Activated CD4-positive, alpha-beta T cell treated with anti-CD3 and anti-CD28 coated beads, Interleukin-2, amount 50 U/mL, for 48 hours (primary cell): ENCODE measurements at regions not wholly inside any gene's neighbourhood (a gene's known extent, or its start where the extent isn't known, plus 50 kb on each side); places are given as distances from the start of the nearest gene placed in this dataset.

Experiments
- DNase-seq, 2 experiments: peaks; one replicate each; pipeline ENCODE4 v3.0.0-alpha.2; 2020

- no peak for DNase-seq
Measured at GRCh38 chr1:185427264-185427663, 110.2 kb upstream of the IVNS1ABP start.

GRCh38 chr1:185426848-185427247 lies 109.8 kb upstream of the IVNS1ABP start:
- DNase-seq = no peak

GRCh38 chr1:185425163-185425562 lies 108.1 kb upstream of the IVNS1ABP start:
- no peak for DNase-seq

GRCh38 chr1:185421485-185422107 lies 104.6 kb upstream of the IVNS1ABP start:
- DNase-seq = no peak

GRCh38 chr1:185420588-185421081 lies 103.6 kb upstream of the IVNS1ABP start:
- DNase-seq = no peak

GRCh38 chr1:185419718-185420117 lies 102.7 kb upstream of the IVNS1ABP start:
- no peak for DNase-seq

GRCh38 chr1:185418472-185418871 lies 101.4 kb upstream of the IVNS1ABP start:
- no peak for DNase-seq

GRCh38 chr1:185412385-185413087 lies 95.5 kb upstream of the IVNS1ABP start:
- DNase-seq = no peak

- no peak for DNase-seq
Measured at GRCh38 chr1:185409763-185410528, 92.9 kb upstream of the IVNS1ABP start.

- no peak for DNase-seq
Measured at GRCh38 chr1:185409345-185409744, 92.3 kb upstream of the IVNS1ABP start.

GRCh38 chr1:185408700-185409270 lies 91.7 kb upstream of the IVNS1ABP start:
- no peak for DNase-seq

GRCh38 chr1:185406691-185407009 lies 89.6 kb upstream of the IVNS1ABP start:
- DNase-seq = no peak

- DNase-seq = no peak
Measured at GRCh38 chr1:185406006-185406690, 89.1 kb upstream of the IVNS1ABP start.

GRCh38 chr1:185404907-185405568 lies 88.0 kb upstream of the IVNS1ABP start:
- no peak for DNase-seq

GRCh38 chr1:185404291-185404690 lies 87.2 kb upstream of the IVNS1ABP start:
- DNase-seq = no peak

GRCh38 chr1:185402930-185403329 lies 85.9 kb upstream of the IVNS1ABP start:
- DNase-seq = no peak

- no peak for DNase-seq
Measured at GRCh38 chr1:185401019-185401418, 84.0 kb upstream of the IVNS1ABP start.

GRCh38 chr1:185400052-185400451 lies 83.0 kb upstream of the IVNS1ABP start:
- no peak for DNase-seq

- DNase-seq = no peak
Measured at GRCh38 chr1:185398599-185398998, 81.6 kb upstream of the IVNS1ABP start.

GRCh38 chr1:185398022-185398421 lies 81.0 kb upstream of the IVNS1ABP start:
- no peak for DNase-seq

GRCh38 chr1:185397183-185397582 lies 80.1 kb upstream of the IVNS1ABP start:
- no peak for DNase-seq

- DNase-seq = no peak
Measured at GRCh38 chr1:185396126-185396525, 79.1 kb upstream of the IVNS1ABP start.
